Bronchial epithelial cell (primary cell): ENCODE measurements at regions not wholly inside any gene's neighbourhood (a gene's known extent, or its start where the extent isn't known, plus 50 kb on each side); places are given as distances from the start of the nearest gene placed in this dataset.

Experiments used
- DNase-seq: peaks from one replicate; pipeline ENCODE4 v3.0.0-alpha.2; 2010; ENCODE audit warnings: low read depth
- FAIRE-seq: peaks from 2 replicates; lab custom pipeline; 2011; peaks lifted over from hg19 to GRCh38; lab: Jason Lieb, UNC
- H3K27me3 ChIP-seq: 2 replicates; pipeline ENCODE4 v1.5.1; 2011; ENCODE audit warnings: low read length; ENCODE audit not compliant: control insufficient read depth, insufficient read depth
- H3K36me3 ChIP-seq: 2 replicates; pipeline ENCODE4 v1.5.1; 2011; ENCODE audit warnings: low read length; ENCODE audit not compliant: control insufficient read depth, insufficient read depth
- H3K4me3 ChIP-seq: 2 replicates; pipeline ENCODE4 v1.5.1; 2011; ENCODE audit warnings: mild to moderate bottlenecking, low read depth, low read length, control low read depth
- CTCF ChIP-seq: IDR thresholded peaks from 2 replicates; pipeline ENCODE4 v1.5.1; 2011; ENCODE audit warnings: mild to moderate bottlenecking, moderate library complexity, low read length, control low read depth, inconsistent platforms; ENCODE audit not compliant: insufficient read depth, severe bottlenecking

GRCh38 chr4:65831828-65832227 is 161.5 kb upstream of the EPHA5 start:
- TF ChIP-seq CTCF: no peak
- DNase-seq (no peak), FAIRE-seq (no peak)
- H3K36me3 ChIP-seq: no peaks in the 10 kb centered on the region
- no peak overlapping the region for H3K4me3 ChIP-seq
- H3K27me3 ChIP-seq: no peaks in the 10 kb centered on the region

- no peak for TF ChIP-seq CTCF
- FAIRE-seq (no peak), DNase-seq (peak; percentile 77)
- Histone ChIP-seq H3K27me3 (no peaks in the 10 kb centered on the region), H3K36me3 (no peaks in the 10 kb centered on the region), H3K4me3 (no peak overlapping the region)
Measured at GRCh38 chr4:65825116-65825753, 154.9 kb upstream of the EPHA5 start.

GRCh38 chr4:65819192-65819591 is 148.9 kb upstream of the EPHA5 start:
- H3K4me3 ChIP-seq: no peak overlapping the region
- no peak for TF ChIP-seq CTCF
- no peaks in the 10 kb centered on the region for H3K27me3 ChIP-seq
- DNase-seq (no peak), FAIRE-seq (no peak)
- H3K36me3 ChIP-seq: no peaks in the 10 kb centered on the region

GRCh38 chr4:65805936-65806335 is 135.6 kb upstream of the EPHA5 start:
- FAIRE-seq (no peak), DNase-seq (peak; percentile 42)
- no peak for TF ChIP-seq CTCF
- H3K27me3 ChIP-seq: no peaks in the 10 kb centered on the region
- H3K4me3 ChIP-seq: no peak overlapping the region
- no peaks in the 10 kb centered on the region for H3K36me3 ChIP-seq

GRCh38 chr4:65799513-65799912 is 129.2 kb upstream of the EPHA5 start:
- Histone ChIP-seq H3K36me3 (no peaks in the 10 kb centered on the region), H3K4me3 (no peak overlapping the region), H3K27me3 (no peaks in the 10 kb centered on the region)
- TF ChIP-seq CTCF: no peak
- no peak for FAIRE-seq
- no peak for DNase-seq
